Cardiac muscle cell (in vitro differentiated cells and primary cell): ENCODE measurements at regions not wholly inside any gene's neighbourhood (a gene's known extent, or its start where the extent isn't known, plus 50 kb on each side); places are given as distances from the start of the nearest gene placed in this dataset.

Experiments
- DNase-seq, 2 donors: peaks; one replicate each; pipeline versions ENCODE4 v3.0.0 to v3.0.0-alpha.2; 2010 to 2017; ENCODE audit warnings: low read depth in 1 of 2, low spot score in 1 of 2
- H3K27ac ChIP-seq: fragments of 200-600 bp; sonication (generic); 2 replicates; pipeline ENCODE4 v1.5.1; 2016
- H3K27me3 ChIP-seq: fragments of 200-600 bp; sonication (generic); 2 replicates; pipeline ENCODE4 v1.6.0; 2016; ENCODE audit warnings: control low read depth
- H3K36me3 ChIP-seq: fragments of 200-600 bp; sonication (generic); 2 replicates; pipeline ENCODE4 v1.5.1; 2016; ENCODE audit warnings: control low read depth
- H3K4me1 ChIP-seq: fragments of 200-600 bp; sonication (generic); 2 replicates; pipeline ENCODE4 v1.8.1; 2017; ENCODE audit warnings: low read depth, mild to moderate bottlenecking, mixed run types
- H3K4me3 ChIP-seq: fragments of 200-600 bp; sonication (generic); 2 replicates; pipeline ENCODE4 v1.5.1; 2016; ENCODE audit warnings: mild to moderate bottlenecking
- H3K9me3 ChIP-seq: fragments of 200-600 bp; sonication (generic); 2 replicates; pipeline ENCODE4 v1.5.1; 2017; ENCODE audit warnings: low read depth, mild to moderate bottlenecking, control low read depth
- TF ChIP-seq, protein P1 (sequence below): IDR thresholded peaks from 2 replicates; pipeline ENCODE4 v1.5.1; 2012; ENCODE audit warnings: low read depth, mild to moderate bottlenecking, low read length

DNA sequence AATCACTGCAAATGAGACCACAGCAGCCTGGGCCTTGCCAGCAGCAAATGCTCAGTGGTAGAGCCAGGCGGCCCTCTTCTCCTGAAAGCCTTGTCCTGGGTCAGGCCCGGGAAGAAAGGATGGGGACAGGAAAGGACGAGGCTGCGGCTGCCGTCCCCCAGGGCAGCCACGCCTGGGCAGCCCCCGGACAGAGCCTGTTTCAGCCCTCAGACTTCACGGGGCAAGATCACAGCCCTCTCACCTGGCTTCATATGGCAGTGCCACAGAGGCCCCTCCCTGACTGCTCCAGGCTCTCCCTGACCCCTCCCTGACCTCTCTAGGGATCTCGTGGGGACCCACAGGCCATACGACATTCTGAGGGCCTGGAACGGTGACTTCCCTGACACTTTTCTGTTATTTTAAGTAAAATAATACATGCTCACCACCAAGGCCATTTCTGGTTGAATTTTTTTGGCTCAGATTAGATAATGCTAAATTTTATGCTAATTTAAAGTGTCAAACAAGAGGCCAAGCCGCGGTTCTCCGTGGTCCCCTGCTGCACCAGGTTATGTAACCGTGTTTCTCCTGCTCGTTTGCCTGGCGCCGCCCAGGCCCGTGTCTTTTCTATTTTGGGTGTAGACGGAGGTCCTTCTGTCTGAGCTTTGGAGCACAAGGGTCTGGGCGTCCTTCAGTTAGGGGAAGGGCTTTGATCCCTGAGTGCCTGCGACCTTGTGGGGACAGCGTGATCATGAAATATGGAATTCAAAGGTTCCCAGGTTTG is 59.9 kb upstream of the BHLHE23 start:
- Histone ChIP-seq H3K27me3 (peaks cover 17% of the 10 kb centered on the region), H3K27ac (no peak overlapping the region), H3K36me3 (no peaks in the 10 kb centered on the region), H3K9me3 (no peaks in the 10 kb centered on the region), H3K4me3 (no peak overlapping the region), H3K4me1 (no peaks in the 10 kb centered on the region)
- no peak for DNase-seq
- TF ChIP-seq, protein P1, sequence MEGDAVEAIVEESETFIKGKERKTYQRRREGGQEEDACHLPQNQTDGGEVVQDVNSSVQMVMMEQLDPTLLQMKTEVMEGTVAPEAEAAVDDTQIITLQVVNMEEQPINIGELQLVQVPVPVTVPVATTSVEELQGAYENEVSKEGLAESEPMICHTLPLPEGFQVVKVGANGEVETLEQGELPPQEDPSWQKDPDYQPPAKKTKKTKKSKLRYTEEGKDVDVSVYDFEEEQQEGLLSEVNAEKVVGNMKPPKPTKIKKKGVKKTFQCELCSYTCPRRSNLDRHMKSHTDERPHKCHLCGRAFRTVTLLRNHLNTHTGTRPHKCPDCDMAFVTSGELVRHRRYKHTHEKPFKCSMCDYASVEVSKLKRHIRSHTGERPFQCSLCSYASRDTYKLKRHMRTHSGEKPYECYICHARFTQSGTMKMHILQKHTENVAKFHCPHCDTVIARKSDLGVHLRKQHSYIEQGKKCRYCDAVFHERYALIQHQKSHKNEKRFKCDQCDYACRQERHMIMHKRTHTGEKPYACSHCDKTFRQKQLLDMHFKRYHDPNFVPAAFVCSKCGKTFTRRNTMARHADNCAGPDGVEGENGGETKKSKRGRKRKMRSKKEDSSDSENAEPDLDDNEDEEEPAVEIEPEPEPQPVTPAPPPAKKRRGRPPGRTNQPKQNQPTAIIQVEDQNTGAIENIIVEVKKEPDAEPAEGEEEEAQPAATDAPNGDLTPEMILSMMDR = no peak

DNA sequence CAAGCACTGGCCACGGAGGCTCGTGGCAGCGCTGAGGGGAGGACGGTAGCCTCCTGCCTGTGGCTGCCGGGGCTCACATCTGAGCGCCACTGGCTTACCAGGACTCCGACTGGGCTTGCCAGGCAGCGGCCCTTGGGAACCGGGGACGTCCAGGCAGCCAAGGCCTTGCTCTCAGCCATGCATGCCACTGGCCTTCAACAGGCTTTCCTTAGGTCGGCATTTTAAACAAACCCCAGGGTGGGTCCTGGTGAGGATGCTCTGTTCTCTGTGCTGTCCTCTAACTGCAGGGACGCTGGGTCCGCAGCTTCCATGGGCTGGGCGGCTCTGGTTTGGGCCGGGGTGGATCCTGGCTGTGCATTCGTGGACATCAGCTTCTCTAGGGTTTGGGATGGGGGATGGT is 59.1 kb upstream of the BHLHE23 start:
- Histone ChIP-seq H3K4me3 (no peak overlapping the region), H3K27me3 (peaks cover 9% of the 10 kb centered on the region), H3K4me1 (no peaks in the 10 kb centered on the region), H3K36me3 (no peaks in the 10 kb centered on the region), H3K9me3 (no peaks in the 10 kb centered on the region), H3K27ac (no peak overlapping the region)
- TF ChIP-seq, protein P1 = no peak
- DNase-seq = no peak

GRCh38 chr20:63064745-63065711 is 58.3 kb upstream of the BHLHE23 start:
- H3K9me3 ChIP-seq = no peaks in the 10 kb centered on the region
- TF ChIP-seq, protein P1 = no peak
- no peaks in the 10 kb centered on the region for H3K36me3 ChIP-seq
- DNase-seq = no peak
- peaks cover 1% of the 10 kb centered on the region for H3K27me3 ChIP-seq
- H3K27ac ChIP-seq = no peak overlapping the region
- H3K4me1 ChIP-seq = no peaks in the 10 kb centered on the region
- H3K4me3 ChIP-seq = no peak overlapping the region

DNA sequence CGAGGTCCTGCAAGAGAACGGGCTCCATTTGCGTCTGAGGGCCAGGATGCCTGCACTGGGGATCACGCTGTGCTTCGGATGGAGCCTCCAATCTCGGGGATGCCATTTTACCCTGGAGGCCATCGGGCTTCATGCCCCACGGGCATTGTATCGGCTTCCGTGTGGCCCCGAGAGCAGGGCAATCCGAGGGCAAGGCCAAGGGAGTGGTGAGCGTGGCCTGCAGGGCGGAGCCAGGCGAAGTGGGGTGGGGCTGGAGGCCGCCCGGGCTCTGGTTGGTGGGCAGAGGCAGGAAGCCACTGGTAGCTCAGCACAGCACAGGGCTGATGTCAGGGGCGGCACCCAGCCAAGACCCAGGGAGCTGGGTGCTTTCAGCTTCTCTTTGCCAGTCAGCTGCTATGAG is 57.5 kb upstream of the BHLHE23 start:
- DNase-seq = no peak
- Histone ChIP-seq H3K27ac (no peak overlapping the region), H3K27me3 (no peaks in the 10 kb centered on the region), H3K36me3 (no peaks in the 10 kb centered on the region), H3K4me1 (no peaks in the 10 kb centered on the region), H3K4me3 (no peak overlapping the region), H3K9me3 (no peaks in the 10 kb centered on the region)
- TF ChIP-seq, protein P1 = no peak

DNA sequence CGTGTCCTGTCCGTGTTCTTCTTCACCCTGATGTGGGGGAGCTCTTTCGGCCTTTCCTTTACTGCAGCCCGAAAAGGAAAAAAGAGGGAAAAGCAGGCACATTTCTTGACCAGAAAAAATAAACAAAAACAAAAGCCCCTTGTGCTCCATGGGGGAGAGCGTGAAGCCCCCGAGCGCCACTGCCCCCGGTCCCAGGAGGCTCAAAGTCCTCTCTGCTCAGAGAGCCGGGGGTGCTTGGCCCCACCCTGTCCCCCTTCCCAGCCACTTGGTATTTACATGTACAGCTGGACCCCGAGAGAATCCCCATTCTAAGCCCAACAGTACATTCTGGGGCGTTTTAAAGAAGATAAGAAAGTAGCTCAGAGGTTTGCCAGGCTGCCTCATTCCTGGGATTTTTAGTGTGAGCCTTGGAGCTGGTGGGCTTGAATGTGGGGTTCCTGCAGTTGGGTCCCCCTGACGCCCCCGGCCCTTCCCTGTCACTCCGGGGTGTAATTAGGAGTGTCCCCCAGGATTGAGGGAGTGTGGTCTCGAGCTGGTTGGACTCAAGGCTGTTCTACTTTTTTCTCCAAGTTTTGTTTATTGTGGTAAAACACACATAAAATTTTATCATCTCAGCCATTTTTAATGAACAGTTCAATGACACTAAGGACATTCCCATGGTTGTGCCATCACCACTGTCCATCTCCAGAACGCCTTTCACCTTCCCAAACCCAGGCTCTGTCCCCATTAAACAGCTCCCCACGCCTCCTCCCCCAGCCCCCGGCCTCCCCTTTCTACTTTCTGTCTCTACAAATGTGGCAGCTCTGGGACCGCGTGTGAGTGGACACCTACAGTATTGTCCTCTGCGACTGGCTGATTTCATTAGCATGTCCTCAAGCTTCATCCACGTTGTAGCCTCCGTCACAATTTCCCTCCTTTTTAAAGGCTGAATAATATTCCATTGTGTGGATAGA is 55.7 kb upstream of the BHLHE23 start:
- Histone ChIP-seq H3K27ac (no peak overlapping the region), H3K27me3 (peaks cover 15% of the 10 kb centered on the region), H3K36me3 (no peaks in the 10 kb centered on the region), H3K9me3 (no peaks in the 10 kb centered on the region), H3K4me3 (no peak overlapping the region), H3K4me1 (no peaks in the 10 kb centered on the region)
- no peak for DNase-seq
- TF ChIP-seq, protein P1 = no peak
